HEK293 (cell line): ENCODE measurements at regions not wholly inside any gene's neighbourhood (a gene's known extent, or its start where the extent isn't known, plus 50 kb on each side); places are given as distances from the start of the nearest gene placed in this dataset.

Experiments used
- CTCF ChIA-PET: fragments of 350-600 bp; formaldehyde crosslinking; extraction: SDS; loops from one replicate; lab custom pipeline; 2021; ENCODE audit warnings: antibody characterized with exemption; lab: Yijun Ruan, JAX
- POLR2A ChIA-PET: fragments of 300-600 bp; formaldehyde crosslinking; extraction: SDS; loops from one replicate; lab custom pipeline; 2020; ENCODE audit warnings: antibody characterized with exemption, inconsistent platforms; lab: Yijun Ruan, JAX
- H3K27ac ChIP-seq: fragments of 200-500 bp; sonication (Bioruptor generic); 2 replicates; pipeline ENCODE4 v1.5.1; 2014; ENCODE audit warnings: low read depth, low read length, control low read depth, inconsistent platforms; ENCODE audit errors: extremely low read depth
- H3K36me3 ChIP-seq, 2 experiments: fragments of 200-500 bp in 1 of 2; sonication (Bioruptor generic) in 1 of 2; 1 replicate in 1 of 2; 2 replicates in 1 of 2; pipeline ENCODE4 v1.5.1; 2014 to 2017; ENCODE audit warnings: inconsistent platforms in 2 of 2, low read length in 2 of 2; ENCODE audit not compliant: control insufficient read depth in 2 of 2, insufficient read depth in 1 of 2
- H3K4me1 ChIP-seq: fragments of 200-500 bp; sonication (Bioruptor generic); 2 replicates; pipeline ENCODE4 v1.5.1; 2014; ENCODE audit warnings: mild to moderate bottlenecking, low read length, inconsistent platforms; ENCODE audit not compliant: control insufficient read depth, insufficient read depth
- H3K4me3 ChIP-seq: 2 replicates; pipeline ENCODE4 v1.5.1; 2011; ENCODE audit warnings: low read depth, mild to moderate bottlenecking, control low read depth, low read length, moderate library complexity
- H3K9me3 ChIP-seq: fragments of 200-500 bp; sonication (Bioruptor generic); 2 replicates; pipeline ENCODE4 v1.5.1; 2014; ENCODE audit warnings: low read depth, low read length, inconsistent platforms; ENCODE audit not compliant: control insufficient read depth, insufficient read depth
- OSR2 ChIP-seq: fragments of 450-650 bp; formaldehyde crosslinking; IDR thresholded peaks from 2 replicates; pipeline ENCODE4 v1.5.1; 2016; ENCODE audit warnings: missing biosample characterization, missing genetic modification characterization
- PATZ1 ChIP-seq: fragments of 450-650 bp; formaldehyde crosslinking; IDR thresholded peaks from 2 replicates; pipeline ENCODE4 v1.5.1; 2016; ENCODE audit warnings: missing biosample characterization, missing genetic modification characterization
- SALL2 ChIP-seq: fragments of 450-650 bp; formaldehyde crosslinking; IDR thresholded peaks from 2 replicates; pipeline ENCODE4 v1.5.0; 2017; ENCODE audit warnings: missing biosample characterization, mild to moderate bottlenecking, missing genetic modification characterization, borderline replicate concordance
- SETDB1 ChIP-seq: IDR thresholded peaks from one replicate; pipeline ENCODE4 v1.6.1; 2017; ENCODE audit warnings: mild to moderate bottlenecking, low read length, moderate library complexity, mixed read lengths; ENCODE audit not compliant: insufficient read length
- TSHZ1 ChIP-seq: fragments of 450-650 bp; formaldehyde crosslinking; IDR thresholded peaks from 2 replicates; pipeline ENCODE4 v1.5.1; 2016; ENCODE audit warnings: missing biosample characterization, missing genetic modification characterization, borderline replicate concordance
- ZBTB11 ChIP-seq: fragments of 450-650 bp; formaldehyde crosslinking; conservative IDR thresholded peaks from 2 replicates; pipeline ENCODE4 v1.5.1; 2016; ENCODE audit warnings: low read depth, missing biosample characterization, missing genetic modification characterization
- ZBTB20 ChIP-seq: fragments of 450-650 bp; formaldehyde crosslinking; IDR thresholded peaks from 2 replicates; pipeline ENCODE4 v1.5.1; 2016; ENCODE audit warnings: missing biosample characterization, missing genetic modification characterization
- ZBTB7A ChIP-seq: fragments of 450-650 bp; formaldehyde crosslinking; IDR thresholded peaks from 2 replicates; pipeline ENCODE4 v1.5.1; 2016; ENCODE audit warnings: low read depth, missing biosample characterization, missing genetic modification characterization
- ZFP37 ChIP-seq: fragments of 450-650 bp; formaldehyde crosslinking; IDR thresholded peaks from 2 replicates; pipeline ENCODE4 v1.5.1; 2016; ENCODE audit warnings: missing biosample characterization, missing genetic modification characterization
- ZNF341 ChIP-seq: fragments of 450-650 bp; formaldehyde crosslinking; IDR thresholded peaks from 2 replicates; pipeline ENCODE4; 2016; ENCODE audit warnings: low read depth, missing biosample characterization, missing genetic modification characterization
- ZNF544 ChIP-seq: fragments of 450-650 bp; formaldehyde crosslinking; IDR thresholded peaks from 2 replicates; pipeline ENCODE4 v1.5.0; 2017; ENCODE audit warnings: missing biosample characterization, missing genetic modification characterization
- ZNF623 ChIP-seq: fragments of 450-650 bp; formaldehyde crosslinking; IDR thresholded peaks from 2 replicates; pipeline ENCODE4 v1.5.1; 2016; ENCODE audit warnings: missing biosample characterization, missing genetic modification characterization
- ZNF624 ChIP-seq: fragments of 450-650 bp; formaldehyde crosslinking; IDR thresholded peaks from 2 replicates; pipeline ENCODE4 v1.5.1; 2017; ENCODE audit warnings: missing biosample characterization, missing genetic modification characterization
- ZNF654 ChIP-seq: fragments of 450-650 bp; formaldehyde crosslinking; IDR thresholded peaks from 2 replicates; pipeline ENCODE4 v1.5.1; 2016; ENCODE audit warnings: low read depth, missing biosample characterization, missing genetic modification characterization
- TF ChIP-seq, protein P1 (sequence below): fragments of 450-650 bp; formaldehyde crosslinking; IDR thresholded peaks from 2 replicates; pipeline ENCODE4 v1.5.1; 2016; ENCODE audit warnings: missing biosample characterization, missing genetic modification characterization
- TF ChIP-seq, protein P2 (sequence below): fragments of 450-650 bp; formaldehyde crosslinking; IDR thresholded peaks from 2 replicates; pipeline ENCODE4 v1.5.1; 2016; ENCODE audit warnings: missing biosample characterization, missing genetic modification characterization
- TF ChIP-seq, protein P3 (sequence below): fragments of 450-650 bp; formaldehyde crosslinking; IDR thresholded peaks from 2 replicates; pipeline ENCODE4 v1.5.1; 2016; ENCODE audit warnings: missing biosample characterization, missing genetic modification characterization

DNA sequence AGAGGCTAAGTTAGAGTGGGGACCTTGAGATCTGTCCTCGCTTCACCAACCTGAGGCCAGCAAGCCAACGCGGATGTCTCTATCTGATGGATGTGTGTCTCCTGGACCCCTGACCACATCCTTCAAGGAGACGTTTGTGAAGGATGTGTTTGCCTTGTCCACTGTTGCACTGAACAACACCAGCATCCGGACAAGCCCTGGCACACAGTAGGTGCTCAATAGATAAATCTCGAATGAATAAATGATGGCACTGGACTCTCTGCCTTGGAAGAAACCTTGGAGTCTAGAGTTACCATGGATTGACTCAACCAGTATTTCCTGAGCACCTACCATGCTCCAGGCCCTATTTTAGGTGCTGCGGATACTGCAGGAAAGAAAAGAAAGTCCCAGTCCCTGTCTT lies 97.7 kb upstream of the PTPN1 start (continued):
- TF ChIP-seq, protein P1, sequence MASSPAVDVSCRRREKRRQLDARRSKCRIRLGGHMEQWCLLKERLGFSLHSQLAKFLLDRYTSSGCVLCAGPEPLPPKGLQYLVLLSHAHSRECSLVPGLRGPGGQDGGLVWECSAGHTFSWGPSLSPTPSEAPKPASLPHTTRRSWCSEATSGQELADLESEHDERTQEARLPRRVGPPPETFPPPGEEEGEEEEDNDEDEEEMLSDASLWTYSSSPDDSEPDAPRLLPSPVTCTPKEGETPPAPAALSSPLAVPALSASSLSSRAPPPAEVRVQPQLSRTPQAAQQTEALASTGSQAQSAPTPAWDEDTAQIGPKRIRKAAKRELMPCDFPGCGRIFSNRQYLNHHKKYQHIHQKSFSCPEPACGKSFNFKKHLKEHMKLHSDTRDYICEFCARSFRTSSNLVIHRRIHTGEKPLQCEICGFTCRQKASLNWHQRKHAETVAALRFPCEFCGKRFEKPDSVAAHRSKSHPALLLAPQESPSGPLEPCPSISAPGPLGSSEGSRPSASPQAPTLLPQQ (tag by site-specific recombination), result no peak
- TF ChIP-seq, protein P2, sequence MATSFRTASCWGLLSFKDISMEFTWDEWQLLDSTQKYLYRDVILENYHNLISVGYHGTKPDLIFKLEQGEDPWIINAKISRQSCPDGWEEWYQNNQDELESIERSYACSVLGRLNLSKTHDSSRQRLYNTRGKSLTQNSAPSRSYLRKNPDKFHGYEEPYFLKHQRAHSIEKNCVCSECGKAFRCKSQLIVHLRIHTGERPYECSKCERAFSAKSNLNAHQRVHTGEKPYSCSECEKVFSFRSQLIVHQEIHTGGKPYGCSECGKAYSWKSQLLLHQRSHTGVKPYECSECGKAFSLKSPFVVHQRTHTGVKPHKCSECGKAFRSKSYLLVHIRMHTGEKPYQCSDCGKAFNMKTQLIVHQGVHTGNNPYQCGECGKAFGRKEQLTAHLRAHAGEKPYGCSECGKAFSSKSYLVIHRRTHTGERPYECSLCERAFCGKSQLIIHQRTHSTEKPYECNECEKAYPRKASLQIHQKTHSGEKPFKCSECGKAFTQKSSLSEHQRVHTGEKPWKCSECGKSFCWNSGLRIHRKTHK (tag by site-specific recombination), result no peak
- TF ChIP-seq ZBTB11 (tag by site-specific recombination) (no peak), SALL2 (tag by site-specific recombination) (no peak), ZNF544 (tag by site-specific recombination) (no peak), ZNF624 (no peak)

- POLR2A ChIA-PET, result no interaction called here
- H3K27ac ChIP-seq, result no peak overlapping the region
- no peaks in the 10 kb centered on the region for H3K4me1 ChIP-seq
- no peak overlapping the region for H3K4me3 ChIP-seq
- no peaks in the 10 kb centered on the region for H3K9me3 ChIP-seq
- no peaks in the 10 kb centered on the region for H3K36me3 ChIP-seq
- CTCF ChIA-PET, result no interaction called here
- peak; percentile 39 for TF ChIP-seq ZNF623
- no peak for TF ChIP-seq PATZ1 (tag by site-specific recombination)
Observed at GRCh38 chr20:50413088-50413500, 97.1 kb upstream of the PTPN1 start.

DNA sequence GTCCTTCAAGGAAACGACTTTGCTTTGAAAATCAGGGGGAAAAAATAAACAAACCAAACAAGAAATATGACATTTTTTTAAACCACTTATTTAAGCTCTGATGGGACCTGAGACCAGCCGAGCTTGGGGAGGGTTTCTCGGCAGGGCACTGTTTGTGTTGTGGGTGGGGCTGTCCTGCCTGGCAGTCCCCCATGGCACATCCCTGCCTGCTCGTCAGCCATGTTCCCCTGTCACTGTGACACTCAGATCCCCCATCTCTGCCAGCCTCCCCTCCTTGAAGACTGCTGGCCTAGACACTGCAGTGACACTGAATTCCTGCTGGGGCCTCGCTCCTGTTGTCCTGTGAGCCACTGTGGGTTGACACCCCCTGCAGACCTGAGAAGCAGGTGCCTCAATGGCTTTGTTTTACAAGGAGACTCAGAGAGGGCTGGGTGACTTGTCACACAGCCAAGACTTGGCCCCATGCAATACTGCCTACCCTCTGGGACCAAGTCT lies 95.1 kb upstream of the PTPN1 start:
- Histone ChIP-seq H3K27ac (no peak overlapping the region), H3K4me3 (no peak overlapping the region), H3K36me3 (no peaks in the 10 kb centered on the region), H3K4me1 (no peaks in the 10 kb centered on the region), H3K9me3 (no peaks in the 10 kb centered on the region)
- ChIA-PET CTCF (no interaction called here), POLR2A (no interaction called here)
- TF ChIP-seq ZBTB7A (tag by site-specific recombination), result no peak
- TF ChIP-seq ZNF341, result no peak
- no peak for TF ChIP-seq ZBTB20 (tag by site-specific recombination)
- no peak for TF ChIP-seq TSHZ1 (tag by site-specific recombination)
- TF ChIP-seq SETDB1, result no peak
- no peak for TF ChIP-seq OSR2 (tag by site-specific recombination)
- TF ChIP-seq, protein P3, sequence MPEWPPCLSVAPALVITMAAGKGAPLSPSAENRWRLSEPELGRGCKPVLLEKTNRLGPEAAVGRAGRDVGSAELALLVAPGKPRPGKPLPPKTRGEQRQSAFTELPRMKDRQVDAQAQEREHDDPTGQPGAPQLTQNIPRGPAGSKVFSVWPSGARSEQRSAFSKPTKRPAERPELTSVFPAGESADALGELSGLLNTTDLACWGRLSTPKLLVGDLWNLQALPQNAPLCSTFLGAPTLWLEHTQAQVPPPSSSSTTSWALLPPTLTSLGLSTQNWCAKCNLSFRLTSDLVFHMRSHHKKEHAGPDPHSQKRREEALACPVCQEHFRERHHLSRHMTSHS (tag by site-specific recombination), result no peak
- no peak for TF ChIP-seq ZNF654 (tag by site-specific recombination)
- no peak for TF ChIP-seq ZFP37 (tag by site-specific recombination)
